Activated effector memory CD4-positive, alpha-beta T cell treated with Interleukin-2 at 50 U/mL for 16 hours (primary cell): ENCODE measurements at regions not wholly inside any gene's neighbourhood (a gene's known extent, or its start where the extent isn't known, plus 50 kb on each side); places are given as distances from the start of the nearest gene placed in this dataset.
"Not testable (repeated sequence)": the region's sequence is repeated elsewhere in the genome, so short reads cannot be mapped to it uniquely, and the experiment has no call there.

Experiments
- DNase-seq: peaks from one replicate; pipeline ENCODE4 v3.0.0-alpha.2; 2020

DNA sequence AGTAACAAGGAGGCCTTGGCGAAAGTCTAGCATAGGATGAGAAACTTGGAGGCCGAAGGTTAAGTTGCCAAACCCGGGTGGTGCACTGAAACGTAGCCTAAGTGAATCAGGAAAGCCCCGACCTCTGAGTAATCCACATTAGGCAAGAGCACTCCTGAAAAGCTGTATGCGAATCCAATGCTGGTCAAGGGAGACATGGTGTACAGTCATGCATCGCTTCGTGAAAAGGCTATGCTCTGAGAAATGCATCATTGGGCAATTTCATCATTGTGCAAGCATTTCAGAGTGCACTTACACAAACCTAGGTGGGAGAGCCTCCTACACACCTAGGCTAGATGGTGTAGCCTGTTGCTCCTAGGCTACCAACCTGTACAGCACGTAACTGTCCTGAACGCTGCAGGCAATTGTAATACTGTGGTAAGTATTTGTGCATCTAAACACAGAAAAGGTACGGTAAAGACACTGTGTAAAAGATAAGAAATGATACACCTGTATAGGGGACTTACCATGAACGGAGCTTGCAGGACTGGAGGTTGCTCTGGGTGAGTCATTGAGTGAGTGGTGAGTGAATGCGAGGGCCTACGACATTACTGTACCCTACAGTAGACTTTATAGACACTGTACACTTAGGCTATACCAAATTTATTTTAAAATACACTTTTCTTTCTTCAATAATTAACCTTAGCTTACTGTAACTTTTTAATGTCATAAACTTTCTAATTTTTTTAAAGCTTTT, 222.5 kb downstream of the SHQ1 start:
- DNase-seq = no peak

GRCh38 chr3:72624656-72625055, 223.6 kb downstream of the SHQ1 start:
- DNase-seq = no peak

DNA sequence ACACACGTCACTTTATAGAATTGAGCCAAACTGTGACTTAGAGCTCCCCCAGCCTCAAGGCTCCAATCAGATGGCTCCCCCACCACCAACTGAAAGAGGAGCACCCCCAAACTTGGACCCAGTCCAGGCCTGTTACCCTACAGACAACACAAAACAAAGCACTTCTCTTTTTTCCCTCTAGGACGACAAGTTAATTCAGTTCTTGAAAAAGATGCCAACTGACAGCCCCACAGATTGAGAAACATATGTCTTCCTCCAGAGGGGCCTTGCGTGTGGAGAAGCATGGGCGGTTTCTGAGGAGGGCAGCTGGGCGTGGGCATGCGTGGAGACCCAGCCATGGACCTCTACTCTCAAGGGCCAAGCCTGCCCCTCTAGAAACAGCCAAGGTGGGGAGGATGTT, 229.5 kb downstream of the SHQ1 start:
- no peak for DNase-seq

GRCh38 chr3:72617424-72618024, 230.7 kb downstream of the SHQ1 start:
- DNase-seq = no peak

DNA sequence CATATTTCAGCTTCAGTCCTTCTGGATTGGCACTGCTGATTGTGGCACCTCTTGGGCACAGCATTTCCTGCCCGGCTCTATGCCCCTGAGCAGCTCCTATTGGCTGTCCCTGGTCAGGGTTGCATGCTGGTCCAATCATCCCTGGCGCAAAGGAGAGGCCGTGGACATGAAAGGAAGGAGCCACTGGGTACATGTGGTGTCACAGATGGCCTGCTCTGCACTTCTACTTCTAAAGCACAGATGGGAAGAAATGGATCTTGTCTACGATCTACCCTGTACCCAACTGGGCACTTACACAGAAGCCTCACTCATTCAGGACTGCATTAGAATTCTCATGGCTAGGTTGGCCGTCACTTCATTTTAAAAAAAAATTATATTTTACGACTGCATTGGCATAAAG, 232.5 kb downstream of the SHQ1 start:
- no peak for DNase-seq

GRCh38 chr3:72615182-72615581, 233.1 kb downstream of the SHQ1 start:
- no peak for DNase-seq

GRCh38 chr3:72614394-72615074, 233.7 kb downstream of the SHQ1 start:
- DNase-seq = no peak

- no peak for DNase-seq
Measured at GRCh38 chr3:72613871-72614270, 234.4 kb downstream of the SHQ1 start.

DNA sequence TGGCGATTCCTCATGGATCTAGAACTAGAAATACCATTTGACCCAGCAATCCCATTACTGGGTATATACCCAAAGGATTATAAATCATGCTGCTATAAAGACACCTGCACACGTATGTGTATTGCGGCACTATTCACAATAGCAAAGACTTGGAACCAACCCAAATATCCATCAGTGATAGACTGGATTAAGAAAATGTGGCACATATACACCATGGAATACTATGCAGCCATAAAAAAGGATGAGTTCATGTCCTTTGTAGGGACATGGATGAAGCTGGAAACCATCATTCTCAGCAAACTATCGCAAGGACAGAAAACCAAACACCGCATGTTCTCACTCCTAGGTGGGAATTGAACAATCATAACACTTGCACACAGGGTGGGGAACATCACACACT, 239.1 kb downstream of the SHQ1 start:
- DNase-seq = not testable (repeated sequence)

GRCh38 chr3:72606005-72606800, 242.0 kb downstream of the SHQ1 start:
- no peak for DNase-seq

DNA sequence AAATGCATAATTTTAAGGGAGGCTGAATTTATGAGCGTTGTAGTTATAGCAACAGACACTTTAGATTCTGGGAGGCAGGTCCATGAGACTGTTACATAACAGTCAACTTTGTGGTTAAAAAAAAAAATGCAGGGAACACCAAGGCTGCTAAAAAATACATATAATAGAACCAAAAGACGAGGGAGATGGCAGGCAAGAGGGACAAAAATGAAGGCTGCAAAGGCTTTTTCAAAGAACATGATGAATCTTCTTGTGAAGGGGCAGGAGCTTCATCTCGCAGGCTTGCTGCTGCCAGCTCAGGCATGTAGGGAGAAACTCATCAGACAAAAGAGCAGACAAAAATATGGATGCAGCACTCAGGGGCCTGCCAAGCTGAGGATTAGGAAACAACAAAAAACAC, 243.9 kb downstream of the SHQ1 start:
- no peak for DNase-seq

DNA sequence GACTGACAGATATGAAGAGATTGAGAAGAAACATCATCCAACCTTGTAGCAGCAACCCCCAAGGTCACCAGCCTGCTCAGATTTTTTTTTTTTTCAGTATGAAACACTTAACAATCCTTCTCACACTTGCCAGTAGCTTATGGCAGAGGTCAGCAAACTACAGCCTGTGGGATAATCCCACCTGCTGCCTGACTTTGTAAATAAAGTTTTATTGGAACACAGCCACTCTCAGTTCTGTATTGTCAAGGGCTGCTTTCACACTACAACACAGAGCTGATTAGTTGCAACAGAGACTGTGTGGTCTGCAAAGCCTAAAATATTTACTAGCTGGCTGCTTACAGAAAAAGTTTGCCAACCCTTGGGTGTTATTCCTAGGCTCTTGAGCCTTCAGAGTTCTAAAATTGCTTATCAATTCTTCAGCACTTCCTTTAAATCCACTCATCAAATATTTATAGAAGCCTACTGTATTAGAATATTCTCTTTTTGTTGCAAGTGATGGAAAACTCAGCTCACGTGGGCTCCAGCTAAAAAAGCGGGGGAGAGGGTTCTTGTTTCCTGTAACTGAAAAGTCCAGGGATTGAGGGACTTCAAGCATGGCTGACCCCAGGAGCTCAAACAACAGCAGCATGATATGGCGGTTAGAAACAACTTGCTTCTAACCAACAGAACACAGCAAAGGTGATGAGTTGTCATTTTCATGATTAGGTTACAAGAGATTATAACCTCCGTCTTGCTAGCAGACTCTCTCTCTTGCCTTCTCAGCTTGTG, 246.1 kb downstream of the SHQ1 start:
- no peak for DNase-seq

GRCh38 chr3:72601060-72601459, 247.2 kb downstream of the SHQ1 start:
- no peak for DNase-seq

GRCh38 chr3:72597756-72598195, 250.5 kb downstream of the SHQ1 start:
- DNase-seq = no peak

DNA sequence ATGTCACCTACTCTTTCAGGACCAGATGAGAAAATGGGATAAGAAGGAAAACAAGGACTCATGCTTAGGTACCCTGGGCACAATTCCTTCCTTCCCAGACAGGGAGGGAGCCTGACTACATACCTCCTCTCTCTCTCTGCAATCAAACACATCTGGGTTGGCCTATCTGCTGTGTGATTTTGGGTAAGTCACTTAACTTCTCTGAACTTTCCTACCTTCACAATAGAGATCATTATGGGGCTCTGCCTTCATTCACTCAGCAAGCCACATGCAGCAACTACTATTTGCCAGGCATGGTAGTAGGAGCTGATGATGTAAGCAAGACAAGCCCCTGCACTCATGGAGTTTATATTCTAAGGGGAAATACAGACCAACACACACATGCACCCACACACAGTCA, 251.2 kb downstream of the SHQ1 start:
- DNase-seq = no peak

- no peak for DNase-seq
Measured at GRCh38 chr3:72595927-72596610, 252.2 kb downstream of the SHQ1 start.

- DNase-seq = no peak
Measured at GRCh38 chr3:72595376-72595775, 252.9 kb downstream of the SHQ1 start.

- DNase-seq = no peak
Measured at GRCh38 chr3:72594615-72595215, 253.5 kb downstream of the SHQ1 start.

GRCh38 chr3:72593881-72594397, 254.3 kb downstream of the SHQ1 start:
- DNase-seq = no peak

- no peak for DNase-seq
Measured at GRCh38 chr3:72591522-72592421, 256.5 kb downstream of the SHQ1 start.
